H9 (cell line): ENCODE measurements at regions not wholly inside any gene's neighbourhood (a gene's known extent, or its start where the extent isn't known, plus 50 kb on each side); places are given as distances from the start of the nearest gene placed in this dataset.

Experiments
- DNase-seq: peaks from one replicate; pipeline ENCODE4 v3.0.0-alpha.2; 2017
- H2AFZ ChIP-seq: one replicate; pipeline ENCODE4 v1.6.1; 2013; ENCODE audit warnings: mild to moderate bottlenecking, low read length, control low read depth, moderate library complexity
- H2AK5ac ChIP-seq: 2 replicates; pipeline ENCODE4 v1.6.1; 2013; ENCODE audit warnings: low read length, control low read depth, mixed read lengths; ENCODE audit not compliant: insufficient read length
- H2BK120ac ChIP-seq: one replicate; pipeline ENCODE4 v1.6.1; 2013; ENCODE audit warnings: low read depth, mild to moderate bottlenecking, low read length, control low read depth, inconsistent platforms; ENCODE audit not compliant: poor library complexity, severe bottlenecking
- H2BK12ac ChIP-seq: 2 replicates; pipeline ENCODE4 v1.6.1; 2013; ENCODE audit warnings: low read length, control low read depth, mixed read lengths, low read depth; ENCODE audit not compliant: insufficient read length
- H2BK15ac ChIP-seq: 2 replicates; pipeline ENCODE4 v1.6.1; 2013; ENCODE audit warnings: low read depth, low read length, control low read depth
- H2BK20ac ChIP-seq: one replicate; pipeline ENCODE4 v1.6.1; 2013; ENCODE audit warnings: low read depth, mild to moderate bottlenecking, low read length, control low read depth, inconsistent platforms; ENCODE audit not compliant: poor library complexity, severe bottlenecking
- H2BK5ac ChIP-seq: 2 replicates; pipeline ENCODE4 v1.6.1; 2013; ENCODE audit warnings: low read length, control low read depth, mixed read lengths; ENCODE audit not compliant: insufficient read length
- H3K14ac ChIP-seq: 2 replicates; pipeline ENCODE4 v1.6.1; 2013; ENCODE audit warnings: low read length, control low read depth; ENCODE audit not compliant: insufficient read depth
- H3K18ac ChIP-seq: 2 replicates; pipeline ENCODE4 v1.6.1; 2013; ENCODE audit warnings: low read depth, mild to moderate bottlenecking, mixed read lengths, low read length, control low read depth; ENCODE audit not compliant: insufficient read length
- H3K23ac ChIP-seq: 2 replicates; pipeline ENCODE4 v1.6.1; 2013; ENCODE audit warnings: low read length, control low read depth, mixed read lengths, low read depth; ENCODE audit not compliant: insufficient read length
- H3K23me2 ChIP-seq: 2 replicates; pipeline ENCODE4 v1.6.1; 2013; ENCODE audit warnings: low read depth, mild to moderate bottlenecking, mixed read lengths, low read length, control low read depth; ENCODE audit not compliant: insufficient read length, poor library complexity, severe bottlenecking
- H3K27ac ChIP-seq: 2 replicates; pipeline ENCODE4 v1.5.1; 2013; ENCODE audit warnings: low read length, control low read depth, mixed read lengths, low read depth; ENCODE audit not compliant: insufficient read length
- H3K27me3 ChIP-seq: 2 replicates; pipeline ENCODE4 v1.6.1; 2013; ENCODE audit warnings: low read length, control low read depth, inconsistent platforms; ENCODE audit not compliant: insufficient read depth
- H3K4ac ChIP-seq: 2 replicates; pipeline ENCODE4 v1.6.1; 2013; ENCODE audit warnings: low read depth, mild to moderate bottlenecking, control low read depth, inconsistent platforms, low read length, moderate library complexity
- H3K4me1 ChIP-seq: 2 replicates; pipeline ENCODE4 v1.6.1; 2013; ENCODE audit warnings: low read length, control low read depth, inconsistent platforms; ENCODE audit not compliant: insufficient read depth
- H3K4me2 ChIP-seq: 2 replicates; pipeline ENCODE4 v1.6.1; 2013; ENCODE audit warnings: low read length, control low read depth, mixed read lengths; ENCODE audit not compliant: insufficient read length, insufficient read depth
- H3K56ac ChIP-seq: 2 replicates; pipeline ENCODE4 v1.6.1; 2013; ENCODE audit warnings: low read depth, mild to moderate bottlenecking, mixed read lengths, low read length, control low read depth; ENCODE audit not compliant: insufficient read length
- H3K79me1 ChIP-seq: 2 replicates; pipeline ENCODE4 v1.6.1; 2013; ENCODE audit warnings: low read depth, mild to moderate bottlenecking, moderate library complexity, low read length, control low read depth, inconsistent platforms; ENCODE audit not compliant: insufficient read depth, poor library complexity, severe bottlenecking
- H3K79me2 ChIP-seq: 2 replicates; pipeline ENCODE4 v1.6.1; 2013; ENCODE audit warnings: low read length, control low read depth, inconsistent platforms; ENCODE audit not compliant: insufficient read depth
- H3K9ac ChIP-seq: 2 replicates; pipeline ENCODE4 v1.6.1; 2013; ENCODE audit warnings: low read length, control low read depth, mixed read lengths; ENCODE audit not compliant: insufficient read length; ENCODE audit errors: extremely low read depth
- H3K9me3 ChIP-seq: one replicate; pipeline ENCODE4 v1.6.1; 2013; ENCODE audit warnings: low read depth, low read length, inconsistent platforms; ENCODE audit not compliant: control insufficient read depth
- H3T11ph ChIP-seq: one replicate; pipeline ENCODE4 v1.6.1; 2013; ENCODE audit warnings: mild to moderate bottlenecking, low read length, control low read depth, inconsistent platforms
- H4K20me1 ChIP-seq: one replicate; pipeline ENCODE4 v1.6.1; 2013; ENCODE audit not compliant: control insufficient read depth, insufficient read length, insufficient read depth
- H4K5ac ChIP-seq: 2 replicates; pipeline ENCODE4 v1.6.1; 2013; ENCODE audit warnings: low read depth, mild to moderate bottlenecking, mixed read lengths, low read length, control low read depth; ENCODE audit not compliant: insufficient read length
- H4K8ac ChIP-seq: replicated peaks from 2 replicates; pipeline ENCODE4 v1.6.1; 2013; ENCODE audit warnings: low read length, control low read depth, mixed read lengths, low read depth; ENCODE audit not compliant: insufficient read length
- H4K91ac ChIP-seq: 2 replicates; pipeline ENCODE4 v1.6.1; 2013; ENCODE audit warnings: low read depth, mild to moderate bottlenecking, moderate library complexity, mixed read lengths, low read length, control low read depth; ENCODE audit not compliant: insufficient read length
- H3K27ac Mint-ChIP-seq, 3 experiments: 2 replicates in 2 of 3; 3 replicates in 1 of 3; pipeline ENCODE4 v1.8.0; 2020 to 2021; ENCODE audit warnings: mixed read lengths in 3 of 3, mild to moderate bottlenecking in 1 of 3, moderate library complexity in 1 of 3
- H3K27me3 Mint-ChIP-seq: 2 replicates; pipeline ENCODE4 v1.8.0; 2021; ENCODE audit warnings: low read depth, mild to moderate bottlenecking, moderate library complexity, mixed read lengths
- H3K36me3 Mint-ChIP-seq, 3 experiments: 2 replicates in 2 of 3; 3 replicates in 1 of 3; pipeline ENCODE4 v1.8.0; 2020 to 2021; ENCODE audit warnings: low read depth in 3 of 3, mixed read lengths in 3 of 3; ENCODE audit not compliant: insufficient read depth in 1 of 3
- H3K4me1 Mint-ChIP-seq, 2 experiments: 2 replicates each; pipeline ENCODE4 v1.8.0; 2020; ENCODE audit warnings: mixed read lengths in 2 of 2
- H3K4me3 Mint-ChIP-seq, 2 experiments: 2 replicates in 1 of 2; 3 replicates in 1 of 2; pipeline ENCODE4 v1.8.0; 2020 to 2021; ENCODE audit warnings: mild to moderate bottlenecking in 2 of 2, mixed read lengths in 2 of 2, moderate library complexity in 1 of 2
- H3K9me3 Mint-ChIP-seq, 2 experiments: 2 replicates in 1 of 2; 3 replicates in 1 of 2; pipeline ENCODE4 v1.8.0; 2020; ENCODE audit warnings: mild to moderate bottlenecking in 2 of 2, mixed read lengths in 2 of 2, moderate library complexity in 1 of 2
- WGBS: extraction: QIAGEN DNeasy Blood & Tissue Kit; methylation state at CpG from one replicate; pipeline ENCODE4 v1.1.7; 2013; ENCODE audit warnings: missing lambda C conversion rate, low lambda C conversion rate, mixed read lengths; ENCODE audit not compliant: insufficient read length; ENCODE audit errors: extremely low coverage; 5-methylcytosine and 5-hydroxymethylcytosine counted together
- TF ChIP-seq, protein P1 (sequence below): fragments of 200-600 bp; sonication (generic); conservative IDR thresholded peaks from 3 replicates; pipeline ENCODE4 v1.8.0; 2021; ENCODE audit warnings: antibody characterized with exemption, mild to moderate bottlenecking

DNA sequence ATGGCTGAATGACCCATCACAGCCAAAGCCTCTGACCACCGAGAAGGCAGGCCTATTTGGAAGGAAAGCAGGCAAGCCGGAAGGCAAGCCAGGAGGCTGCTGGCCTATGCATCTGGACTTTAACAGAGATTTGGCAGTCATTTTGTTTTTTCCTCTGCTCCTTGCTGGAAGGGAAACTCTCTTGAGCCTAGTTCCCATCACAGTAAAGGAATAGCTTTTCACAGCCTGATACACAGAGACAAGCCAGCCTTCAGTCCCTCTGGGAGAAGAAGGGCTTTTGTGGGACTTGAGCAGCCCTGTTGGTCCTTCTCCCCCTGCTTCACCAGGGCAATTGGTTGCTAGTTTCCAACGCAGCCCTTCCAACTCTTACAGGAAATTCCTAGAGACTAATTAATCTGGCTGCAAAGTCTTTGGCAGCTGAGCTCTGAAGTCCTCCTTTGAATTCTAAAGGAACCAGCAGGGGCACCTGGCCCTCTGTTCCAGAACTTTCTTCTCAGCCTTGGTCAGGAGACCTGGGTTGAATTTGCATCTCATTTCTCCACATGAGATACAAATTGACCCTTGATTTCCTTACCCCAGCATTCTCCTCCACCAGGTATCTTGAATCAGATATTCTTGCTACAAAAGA is 157.3 kb upstream of the EPB41L4A start:
- Histone ChIP-seq H3K27ac (no peak overlapping the region), H3K9me3 (no peaks in the 10 kb centered on the region), H3K14ac (no peak overlapping the region), H3K23me2 (no peaks in the 10 kb centered on the region), H3K27me3 (no peaks in the 10 kb centered on the region), H3T11ph (no peak overlapping the region), H4K91ac (no peak overlapping the region), H2BK5ac (no peak overlapping the region), H2BK120ac (no peak overlapping the region), H2BK15ac (no peak overlapping the region), H3K9ac (no peak overlapping the region), H3K18ac (no peak overlapping the region), H4K20me1 (no peaks in the 10 kb centered on the region), H2BK12ac (no peak overlapping the region), H3K4ac (no peak overlapping the region), H2AK5ac (no peak overlapping the region), H3K4me2 (no peak overlapping the region), H3K79me1 (no peaks in the 10 kb centered on the region), H2AFZ (no peak overlapping the region), H2BK20ac (no peak overlapping the region), H3K4me1 (no peaks in the 10 kb centered on the region), H4K8ac (no peak overlapping the region), H3K23ac (no peak overlapping the region), H3K56ac (no peak overlapping the region), H3K79me2 (no peaks in the 10 kb centered on the region), H4K5ac (no peak overlapping the region)
- Mint-ChIP-seq H3K4me1 (peaks cover 2 to 3% of the 10 kb centered on the region in 2 experiments; a peak in 2 of 4 replicates), H3K9me3 (no peaks in the 10 kb centered on the region; a peak in 1 of 5 replicates), H3K36me3 (no peaks in the 10 kb centered on the region; a peak in 1 of 7 replicates), H3K4me3 (no peak overlapping the region), H3K27me3 (no peaks in the 10 kb centered on the region), H3K27ac (no peak overlapping the region)
- no CpG with 5 or more reads among the region's 3 CpGs for WGBS
- DNase-seq: no peak
- TF ChIP-seq, protein P1, sequence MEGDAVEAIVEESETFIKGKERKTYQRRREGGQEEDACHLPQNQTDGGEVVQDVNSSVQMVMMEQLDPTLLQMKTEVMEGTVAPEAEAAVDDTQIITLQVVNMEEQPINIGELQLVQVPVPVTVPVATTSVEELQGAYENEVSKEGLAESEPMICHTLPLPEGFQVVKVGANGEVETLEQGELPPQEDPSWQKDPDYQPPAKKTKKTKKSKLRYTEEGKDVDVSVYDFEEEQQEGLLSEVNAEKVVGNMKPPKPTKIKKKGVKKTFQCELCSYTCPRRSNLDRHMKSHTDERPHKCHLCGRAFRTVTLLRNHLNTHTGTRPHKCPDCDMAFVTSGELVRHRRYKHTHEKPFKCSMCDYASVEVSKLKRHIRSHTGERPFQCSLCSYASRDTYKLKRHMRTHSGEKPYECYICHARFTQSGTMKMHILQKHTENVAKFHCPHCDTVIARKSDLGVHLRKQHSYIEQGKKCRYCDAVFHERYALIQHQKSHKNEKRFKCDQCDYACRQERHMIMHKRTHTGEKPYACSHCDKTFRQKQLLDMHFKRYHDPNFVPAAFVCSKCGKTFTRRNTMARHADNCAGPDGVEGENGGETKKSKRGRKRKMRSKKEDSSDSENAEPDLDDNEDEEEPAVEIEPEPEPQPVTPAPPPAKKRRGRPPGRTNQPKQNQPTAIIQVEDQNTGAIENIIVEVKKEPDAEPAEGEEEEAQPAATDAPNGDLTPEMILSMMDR: no peak
